ENCODE measurements at regions not wholly inside any gene's neighbourhood (a gene's known extent, or its start where the extent isn't known, plus 50 kb on each side); places are given as distances from the start of the nearest gene placed in this dataset.

DNA sequence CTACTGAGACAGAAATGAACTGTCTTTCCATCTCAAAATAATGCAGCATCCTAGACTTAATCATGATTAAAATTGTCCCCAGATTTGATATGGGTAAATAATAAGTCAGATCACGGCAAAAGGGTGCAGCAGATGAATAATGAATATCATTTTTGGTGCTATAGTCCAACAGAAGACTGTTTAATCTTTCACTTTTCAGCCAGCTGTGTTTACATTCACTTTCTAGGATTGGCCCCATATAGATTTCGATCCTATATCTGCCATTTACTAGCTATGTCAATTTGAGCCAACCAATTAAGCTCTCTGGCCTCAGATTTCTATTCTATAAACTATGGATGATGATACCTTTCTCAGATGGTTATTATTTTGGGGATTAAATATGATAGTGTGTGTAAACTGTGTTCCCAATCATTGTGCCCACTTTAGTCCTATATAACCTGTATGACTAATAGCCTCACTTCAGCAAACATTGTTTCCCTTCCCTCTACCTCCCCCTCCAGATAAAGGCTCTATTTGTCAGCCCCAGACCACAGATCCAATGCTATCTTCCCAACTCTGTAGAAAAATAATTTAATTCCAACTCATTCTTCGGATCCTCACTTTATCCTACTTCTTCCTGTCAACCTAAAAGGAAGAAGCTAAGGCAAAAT lies 53.6 kb upstream of the NT5E start:
- DNase-seq = no peak

DNA sequence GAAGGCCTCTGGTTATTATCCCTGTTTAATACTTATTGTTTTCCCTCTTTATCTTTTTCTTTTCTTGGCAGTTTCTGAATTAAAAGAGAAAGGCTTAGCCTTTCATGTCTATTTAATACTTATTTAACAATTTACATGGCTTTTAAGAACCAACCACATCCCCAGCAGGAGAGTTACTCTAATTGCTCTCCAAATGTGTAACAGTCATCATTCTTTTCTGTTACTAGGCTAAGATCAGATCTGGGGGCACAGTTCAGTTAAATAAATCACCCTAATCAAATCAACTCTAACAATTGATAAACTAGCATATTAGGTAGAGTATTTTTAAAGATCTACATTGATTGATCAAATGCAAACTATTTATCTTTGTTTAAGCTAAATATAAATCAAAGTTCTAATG lies 54.1 kb upstream of the NT5E start:
- DNase-seq = no peak

DNA sequence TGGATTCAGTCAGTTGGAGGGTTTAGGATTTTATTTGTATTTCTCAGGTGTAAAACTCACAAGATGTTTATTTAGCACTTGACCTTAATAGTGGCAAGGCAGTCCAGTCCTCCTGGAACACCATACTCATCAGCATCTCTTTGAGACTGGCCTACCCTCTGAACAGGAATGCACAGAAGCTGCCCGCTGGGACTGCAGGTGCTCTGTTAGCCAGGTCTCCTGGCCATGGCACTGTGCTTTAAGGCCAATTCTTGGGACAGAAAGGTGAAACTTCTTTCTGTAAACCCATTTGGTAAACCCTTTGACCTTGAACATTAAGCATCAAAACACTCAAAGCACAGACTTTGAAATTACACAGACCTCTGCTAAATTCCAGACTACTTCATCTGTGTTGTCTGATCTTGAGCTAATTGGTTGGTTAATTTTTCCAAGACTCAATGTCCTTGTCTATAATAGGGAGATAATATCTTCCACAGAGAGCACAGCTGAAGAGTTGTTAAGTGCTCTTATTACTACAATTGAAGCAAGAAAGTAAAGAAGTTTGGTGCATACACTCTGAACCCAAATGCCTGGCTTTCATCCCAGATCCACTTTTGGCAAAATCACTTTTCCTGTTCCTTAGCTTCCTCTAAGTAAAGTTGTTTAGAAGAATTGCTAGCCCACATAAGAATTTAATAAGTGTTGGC lies 54.9 kb upstream of the NT5E start:
- no peak for DNase-seq

DNA sequence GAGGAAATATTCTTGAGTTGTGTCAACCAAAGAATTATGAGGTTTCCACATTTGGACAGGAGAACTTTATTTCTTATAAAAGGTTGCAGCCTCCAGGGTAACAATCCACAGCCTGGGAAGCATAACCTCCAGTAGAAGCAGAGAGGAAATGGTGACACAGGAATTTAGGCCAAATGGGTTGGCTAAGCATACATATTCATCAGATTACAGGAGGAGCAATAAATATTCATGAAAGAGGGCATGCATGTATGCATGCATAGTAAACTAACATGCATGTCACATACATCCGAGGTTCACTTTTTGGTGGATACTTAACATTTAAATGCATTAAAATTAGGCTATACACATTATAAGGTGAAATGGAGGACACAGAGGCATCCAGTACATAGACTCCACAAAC lies 55.7 kb upstream of the NT5E start:
- no peak for DNase-seq

DNA sequence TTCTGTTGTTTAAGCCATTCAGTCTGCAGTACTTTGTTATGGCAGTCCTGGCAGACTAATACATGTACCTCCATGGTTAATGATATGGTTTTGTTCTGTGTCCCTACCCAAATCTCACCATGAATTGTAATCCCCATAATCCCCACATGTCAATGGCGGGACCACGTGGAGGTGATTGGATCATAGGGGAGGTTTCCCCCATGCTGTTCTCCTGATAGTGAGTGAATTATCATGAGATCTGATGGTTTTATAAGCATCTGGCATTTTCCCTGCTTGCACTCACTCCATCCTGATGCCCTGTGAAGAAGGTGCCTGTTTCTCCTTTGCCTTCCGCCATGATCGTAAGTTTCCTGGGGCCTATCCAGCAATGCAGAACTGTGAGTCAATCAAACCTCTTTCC lies 57.5 kb upstream of the NT5E start:
- DNase-seq = no peak

DNA sequence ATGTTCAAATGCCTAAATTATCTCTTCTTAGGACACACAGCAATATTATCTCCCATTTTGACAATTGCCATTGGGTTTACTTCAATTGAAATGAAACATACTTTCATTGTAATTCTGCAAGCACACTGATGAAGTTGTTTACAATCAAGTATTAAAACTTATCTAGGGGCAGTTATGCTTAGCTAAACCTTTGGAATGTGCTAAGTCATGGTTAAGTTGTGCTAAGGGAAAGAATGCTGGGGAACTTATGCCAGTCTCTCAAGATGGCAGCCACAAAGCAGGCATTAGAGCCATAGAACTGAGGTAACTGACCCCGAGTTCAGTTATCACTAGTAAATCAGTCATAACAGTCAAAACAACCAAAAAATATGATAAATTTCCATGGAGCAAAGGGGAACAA lies 59.1 kb upstream of the NT5E start:
- DNase-seq = no peak

DNA sequence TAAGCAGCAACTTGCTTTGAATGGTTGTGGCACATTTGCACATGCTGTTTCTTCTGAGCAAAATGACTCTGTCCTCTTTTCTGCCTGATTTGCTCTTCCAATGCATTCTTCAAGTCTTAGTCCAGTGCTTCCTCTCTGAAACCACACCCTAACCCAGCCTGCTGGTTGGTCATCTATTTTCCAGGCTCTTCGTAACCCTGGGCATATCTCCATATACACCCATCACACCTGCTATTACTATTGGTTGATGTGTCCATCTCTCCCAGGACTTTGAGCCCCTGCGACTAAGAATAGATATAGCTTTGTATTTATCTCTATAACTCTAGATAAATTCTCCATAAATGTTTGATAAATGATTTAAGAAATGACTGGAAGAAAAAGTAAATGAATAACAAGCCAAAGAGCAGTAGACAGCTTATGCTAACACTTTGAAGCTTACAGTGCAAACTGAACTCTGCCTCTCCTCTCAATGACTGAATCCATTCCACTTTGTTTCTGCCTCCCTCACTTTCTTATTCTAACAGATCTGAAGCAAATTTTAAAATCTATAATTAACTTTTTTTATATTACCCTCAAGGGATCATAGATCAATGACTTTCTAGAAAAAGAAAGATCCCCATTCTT lies 59.7 kb upstream of the NT5E start:
- no peak for DNase-seq

DNA sequence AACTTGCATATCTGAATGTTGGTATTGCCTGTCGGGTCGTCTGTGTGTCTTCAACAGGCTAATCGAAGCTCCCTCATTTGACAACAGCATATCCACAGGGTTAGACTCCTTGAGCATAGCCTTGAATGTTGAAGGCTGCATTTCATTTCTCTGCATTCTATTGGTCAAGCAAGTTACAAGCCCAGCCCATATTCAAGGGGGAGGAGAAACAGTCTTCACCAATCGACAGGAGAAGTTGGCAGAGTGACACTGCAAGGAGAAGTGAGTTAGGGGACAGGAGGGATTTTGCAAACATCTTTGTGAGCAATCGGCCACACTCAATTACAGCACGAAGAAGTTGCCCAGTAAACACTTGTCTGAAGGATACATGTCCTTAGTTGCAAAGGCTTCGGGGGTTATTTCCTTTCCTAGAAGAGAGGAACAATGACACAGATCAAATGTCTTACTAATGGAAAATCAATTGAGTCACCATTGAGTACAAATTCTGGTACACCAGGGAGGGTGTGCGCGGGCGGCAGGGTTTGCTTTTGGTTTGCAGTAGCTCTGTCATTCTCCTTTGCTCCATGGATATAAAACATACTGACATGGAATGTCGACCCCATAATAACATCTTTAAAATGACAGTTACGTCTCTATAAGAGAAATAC lies 60.6 kb upstream of the NT5E start:
- no peak for DNase-seq

DNA sequence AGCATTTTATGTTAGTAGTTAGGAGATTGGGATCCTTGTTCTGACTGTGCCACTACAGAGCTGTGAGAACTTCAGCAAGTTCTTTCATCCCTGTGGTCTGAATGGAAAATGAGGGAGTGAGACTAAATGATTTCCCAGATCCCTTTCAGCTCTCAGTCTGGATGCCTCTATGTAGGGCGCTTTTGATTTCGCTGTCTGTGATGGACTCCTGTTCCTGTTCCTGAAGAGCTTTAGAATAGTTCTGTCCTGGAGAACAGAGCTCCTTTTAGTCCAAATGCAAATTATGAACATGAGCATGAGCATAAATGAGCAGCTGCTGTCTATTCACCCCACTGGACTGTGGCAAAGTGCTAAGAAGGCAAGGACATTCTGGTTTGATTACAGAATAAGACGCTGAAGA lies 61.4 kb upstream of the NT5E start:
- no peak for DNase-seq

DNA sequence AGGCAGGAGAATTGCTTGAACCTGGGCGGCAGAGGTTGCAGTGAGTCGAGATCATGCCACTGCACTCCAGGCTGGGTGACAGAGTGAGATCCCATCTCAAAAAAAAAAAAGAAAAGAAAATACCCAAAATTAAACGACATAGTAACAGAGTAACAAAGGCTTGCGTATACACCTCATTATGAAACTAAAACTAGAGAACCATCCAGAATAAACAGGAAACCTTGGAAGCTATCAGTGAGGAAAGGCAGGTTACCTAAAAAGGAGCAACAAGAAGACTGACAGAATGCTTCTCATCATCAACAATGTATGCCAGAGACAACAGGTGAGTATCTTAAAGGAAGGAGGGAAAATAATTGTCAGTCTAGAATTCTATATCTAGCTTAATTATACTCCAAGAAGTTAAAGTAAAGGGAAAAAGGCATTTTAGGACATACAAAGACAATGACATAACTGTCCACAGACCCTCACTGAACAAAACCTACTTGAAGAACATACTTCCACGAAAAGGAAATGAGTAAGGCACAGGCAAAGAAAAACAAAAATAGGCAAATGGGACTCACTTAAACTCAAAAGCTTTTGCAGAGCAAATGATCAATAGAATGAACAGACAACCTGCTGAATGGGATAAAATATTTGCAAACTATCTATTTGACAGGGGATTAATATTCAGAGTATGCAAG lies 64.1 kb upstream of the NT5E start:
- no peak for DNase-seq

DNA sequence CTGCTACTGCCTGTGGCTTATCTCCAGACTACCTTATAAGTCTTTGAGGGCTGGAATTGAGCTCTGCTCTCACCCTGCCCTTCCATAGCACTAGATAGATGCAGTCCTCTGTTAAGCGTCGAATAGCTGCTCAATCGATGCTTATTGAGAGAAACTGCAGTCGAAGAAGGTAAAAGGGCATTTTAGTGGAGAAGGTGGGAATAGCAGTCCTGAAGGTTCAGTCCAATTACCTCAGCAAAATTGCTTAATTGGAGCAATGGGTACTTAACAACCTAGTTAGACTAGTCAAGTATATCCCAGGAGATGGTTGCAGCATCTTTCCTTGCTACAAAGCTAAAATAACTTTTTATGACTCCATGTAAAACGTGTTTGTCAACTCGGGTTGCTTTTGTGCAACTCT lies 66.8 kb upstream of the NT5E start:
- DNase-seq = no peak

DNA sequence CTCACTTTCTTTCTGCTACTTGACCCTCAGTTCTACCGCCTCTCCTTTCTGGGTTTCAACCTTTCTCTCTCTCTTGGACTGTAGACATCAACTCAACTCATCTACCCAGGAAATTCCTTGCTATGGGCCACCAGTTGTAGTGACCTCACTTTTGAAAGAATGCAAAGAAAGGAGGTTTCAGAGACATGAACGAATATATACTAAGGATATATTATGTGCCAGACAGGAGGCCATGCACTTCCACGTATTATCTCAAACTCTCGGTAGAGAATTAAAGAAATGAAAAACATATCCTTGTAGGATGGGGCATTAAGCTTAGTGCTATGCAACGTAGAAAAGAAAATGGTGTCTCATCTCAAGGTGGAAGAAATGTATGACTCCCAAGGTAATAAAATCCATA lies 67.3 kb upstream of the NT5E start:
- DNase-seq = no peak

DNA sequence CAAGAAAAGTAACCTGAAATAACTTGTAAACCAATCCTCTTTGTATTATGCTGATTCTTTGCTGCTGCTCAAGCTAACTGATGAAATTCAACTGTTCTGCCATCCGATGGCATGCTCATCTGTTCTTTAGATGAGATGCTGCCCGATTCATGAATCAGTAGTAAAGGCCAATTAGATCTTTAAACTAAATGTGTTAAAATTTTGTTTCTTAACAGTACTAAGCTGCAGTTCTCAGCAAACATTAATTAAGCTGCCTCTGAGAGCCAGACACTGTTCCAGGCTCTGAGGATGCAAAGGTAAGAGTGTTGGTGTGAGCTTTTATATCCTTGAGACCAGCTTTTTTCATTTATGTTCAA lies 77.0 kb upstream of the NT5E start:
- no peak for DNase-seq

DNA sequence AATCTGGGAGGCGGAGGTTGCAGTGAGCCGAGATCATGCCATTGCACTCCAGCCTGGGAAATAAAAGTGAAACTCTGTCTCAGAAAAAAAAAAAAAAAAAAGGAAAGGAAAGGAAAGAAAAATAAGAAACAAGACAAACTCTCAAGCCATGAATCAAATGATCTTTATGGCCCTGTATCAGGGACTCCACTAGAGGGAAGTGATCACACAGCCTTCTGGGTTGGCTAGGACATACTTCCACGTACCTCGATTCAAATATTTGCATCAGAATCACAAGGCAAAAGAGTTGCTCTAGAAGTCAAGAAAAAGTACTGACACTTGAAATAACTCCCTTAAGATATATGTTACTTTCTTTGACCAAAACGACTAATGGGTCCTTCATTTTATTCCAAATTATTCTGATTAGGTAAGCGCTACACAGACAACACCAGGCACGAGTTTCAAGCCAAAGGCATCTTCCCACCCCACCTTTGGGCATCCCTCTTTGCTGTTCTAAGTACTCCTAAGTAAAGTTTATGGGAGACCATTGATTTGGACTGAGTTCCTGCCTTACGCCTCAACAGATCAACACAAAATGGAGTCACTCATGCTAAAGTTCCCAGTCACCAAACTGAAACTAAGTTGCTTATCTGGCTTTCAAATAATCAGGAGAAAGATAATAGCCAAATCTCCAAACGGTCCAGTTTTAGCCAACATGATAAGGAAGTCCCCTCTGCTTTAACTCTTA lies 77.5 kb upstream of the NT5E start:
- DNase-seq = no peak

DNA sequence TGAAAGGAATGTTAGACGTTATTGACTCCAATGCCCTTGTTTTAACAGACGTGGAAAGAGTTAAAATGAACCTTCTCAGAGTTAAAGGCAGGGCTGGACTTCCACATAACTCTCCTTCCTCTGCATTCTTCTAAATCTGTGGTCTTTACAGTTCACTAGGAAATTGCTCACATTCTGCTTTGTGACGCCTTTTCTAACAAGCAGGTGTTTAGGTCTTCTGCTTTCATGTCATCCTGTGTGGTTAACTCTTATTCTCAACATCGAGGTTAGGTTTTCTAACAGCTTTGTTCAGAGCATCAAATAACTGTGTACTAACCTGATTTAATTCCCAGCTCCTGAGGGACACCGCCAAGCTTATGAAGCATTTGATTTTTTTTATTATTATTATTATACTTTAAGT lies 81.3 kb upstream of the NT5E start:
- no peak for DNase-seq

DNA sequence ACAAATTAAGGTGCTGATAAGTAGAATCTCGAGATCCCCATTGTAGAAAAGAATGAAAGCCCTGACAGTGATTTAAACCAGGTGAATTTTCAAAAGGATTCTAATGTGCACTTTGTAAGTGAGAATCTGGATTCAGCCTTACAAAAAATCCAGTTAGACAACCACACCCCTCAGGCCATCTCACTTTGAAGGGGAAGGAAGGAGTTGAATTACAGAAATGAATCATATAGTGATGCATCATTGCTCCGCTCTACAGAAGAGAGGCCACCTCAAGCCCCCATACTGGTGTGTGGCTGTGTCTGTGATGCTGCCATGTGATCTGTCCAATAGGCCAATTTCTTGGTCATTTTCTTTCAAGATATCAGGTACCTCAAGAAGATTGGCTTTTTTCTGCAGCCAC lies 85.5 kb upstream of the NT5E start:
- no peak for DNase-seq

DNA sequence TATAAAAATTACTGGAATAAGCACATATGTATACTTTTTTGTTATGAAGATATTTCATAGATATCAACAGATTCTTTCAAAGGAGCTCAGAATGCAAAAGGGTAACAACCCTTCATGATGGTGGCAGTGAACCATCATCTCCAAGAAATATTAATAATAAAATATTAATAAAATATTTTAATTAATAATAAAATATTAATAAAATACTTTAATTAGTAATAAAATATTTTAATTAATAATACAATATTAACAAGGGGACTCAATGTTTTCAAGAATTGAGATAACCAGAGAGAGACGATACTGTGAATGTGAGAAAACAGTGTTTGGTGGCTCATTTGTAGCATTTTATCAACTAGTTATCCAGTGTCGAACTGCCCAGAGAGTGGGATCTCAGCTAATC lies 86.0 kb upstream of the NT5E start:
- no peak for DNase-seq

DNA sequence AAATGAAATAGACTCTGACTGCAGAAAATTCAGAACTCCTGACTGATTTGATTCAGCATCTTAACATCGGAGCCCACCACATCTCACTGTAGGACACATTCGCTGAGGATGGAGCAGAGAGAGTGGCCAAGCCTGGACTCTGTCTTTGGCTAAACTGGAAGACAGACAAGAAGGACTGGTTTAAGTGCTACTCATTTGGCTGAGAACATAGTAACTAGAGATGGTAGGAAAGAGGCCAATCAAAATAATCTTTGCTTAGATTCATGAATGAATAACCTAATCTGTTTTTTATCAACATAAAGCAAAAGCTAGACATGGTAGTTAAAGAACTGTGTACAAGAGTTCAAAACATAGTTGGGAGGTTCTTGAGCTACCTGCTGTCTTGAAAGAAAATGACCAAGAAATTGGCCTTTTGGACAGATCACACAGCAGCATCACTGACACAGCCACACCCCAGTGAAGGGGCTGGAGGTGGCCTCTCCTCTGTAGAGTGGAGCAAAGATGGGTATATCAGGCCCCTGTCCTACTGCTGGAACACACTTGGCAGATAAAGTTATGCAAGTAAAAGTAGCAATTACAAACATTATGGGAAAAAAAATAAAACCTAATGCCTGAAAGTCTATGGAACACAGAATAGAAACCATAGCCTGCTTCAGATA lies 87.1 kb upstream of the NT5E start:
- no peak for DNase-seq

DNA sequence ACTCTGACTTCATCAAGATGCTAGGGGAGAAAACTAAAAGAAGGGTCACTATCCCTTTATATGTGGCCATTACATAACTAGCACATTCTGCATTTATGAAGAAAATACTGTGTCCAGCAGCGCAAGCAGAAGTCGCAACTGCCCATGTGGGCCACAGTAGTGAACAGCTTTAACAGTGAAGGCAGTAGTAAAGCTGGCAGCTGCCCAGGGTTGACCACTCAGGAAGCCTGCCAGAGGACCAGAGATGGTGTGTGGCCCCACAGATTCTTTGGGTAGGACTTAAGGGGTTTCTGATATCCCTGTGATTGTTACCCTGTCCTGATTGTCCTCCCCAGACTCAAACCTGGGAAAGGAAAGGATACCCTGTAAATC lies 88.3 kb upstream of the NT5E start:
- no peak for DNase-seq

DNA sequence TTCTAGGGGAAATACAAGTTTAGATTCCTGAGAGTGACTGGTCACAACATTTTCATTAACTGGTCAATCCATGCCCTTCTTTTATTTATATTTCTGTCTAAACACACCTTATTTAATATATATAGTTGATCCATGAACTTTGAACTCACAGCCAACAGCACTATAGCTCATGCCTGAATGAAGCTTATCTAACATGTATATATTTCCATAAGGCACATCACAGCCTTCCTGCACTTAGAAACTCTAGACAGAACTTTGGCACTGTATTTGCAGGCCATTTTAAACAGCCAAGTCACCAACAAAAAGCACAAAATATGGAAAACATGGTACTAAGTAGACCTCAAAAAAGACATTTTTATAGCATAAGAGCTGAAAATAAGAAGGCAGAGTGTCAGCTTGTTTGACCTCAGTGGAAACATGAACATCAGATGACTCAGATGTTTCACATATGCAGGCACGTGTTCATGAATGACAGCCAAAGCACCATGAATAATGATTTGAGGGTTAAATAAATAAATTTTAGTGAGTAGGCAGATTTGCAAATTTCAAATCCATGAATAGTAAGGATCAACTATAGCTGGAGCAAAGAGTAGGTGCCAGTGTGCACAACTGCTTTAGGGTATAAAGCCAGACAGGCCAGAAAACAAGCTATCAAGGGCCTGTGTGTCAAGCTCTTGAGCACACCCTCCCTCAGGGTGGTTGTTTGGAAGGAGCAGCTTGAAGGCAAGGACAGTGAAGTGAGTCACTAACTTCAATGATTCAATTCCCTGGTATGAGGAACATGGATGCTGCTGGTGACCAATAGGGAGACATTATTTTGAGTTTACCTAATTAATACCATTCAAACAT lies 88.9 kb upstream of the NT5E start:
- DNase-seq = peak in 1 of 4 experiments; percentile 24

DNA sequence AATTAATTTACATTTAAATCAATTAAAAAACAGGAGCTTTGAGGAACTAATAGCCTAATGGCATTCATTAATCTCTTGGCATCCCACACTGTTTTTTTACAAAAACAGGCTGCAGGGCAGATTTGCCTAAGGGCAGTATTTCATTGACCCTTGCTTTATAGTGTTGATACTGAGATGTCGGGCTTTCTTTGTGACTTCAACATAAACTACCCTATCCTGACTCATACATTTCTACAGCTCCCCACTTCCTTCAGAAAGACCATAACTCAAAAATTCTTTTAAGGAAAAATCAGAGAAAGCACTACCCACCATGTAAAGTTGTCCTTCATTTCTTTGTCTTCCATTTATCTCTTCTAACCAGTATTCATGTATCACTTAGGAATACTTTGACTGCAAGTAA lies 92.2 kb upstream of the NT5E start:
- DNase-seq = no peak
